CD4-positive, alpha-beta T cell treated with Interleukin-1 beta for 1 hour (primary cell): ENCODE measurements at regions not wholly inside any gene's neighbourhood (a gene's known extent, or its start where the extent isn't known, plus 50 kb on each side); places are given as distances from the start of the nearest gene placed in this dataset.
A peak's percentile ranks its signal among the peaks of the same experiment; 100 is the strongest.
"Not testable (repeated sequence)": the region's sequence is repeated elsewhere in the genome, so short reads cannot be mapped to it uniquely, and the experiment has no call there.

Experiments used
- DNase-seq, 2 donors: peaks; one replicate each; pipeline ENCODE4 v3.0.0-alpha.2; 2020 to 2022

- DNase-seq, result no peak
Measured at GRCh38 chr6:130720076-130720715, 107.0 kb upstream of the SMLR1 start.

GRCh38 chr6:130724089-130724488, 103.1 kb upstream of the SMLR1 start:
- DNase-seq, result no peak

GRCh38 chr6:130725551-130725950, 101.7 kb upstream of the SMLR1 start:
- no peak for DNase-seq

DNA sequence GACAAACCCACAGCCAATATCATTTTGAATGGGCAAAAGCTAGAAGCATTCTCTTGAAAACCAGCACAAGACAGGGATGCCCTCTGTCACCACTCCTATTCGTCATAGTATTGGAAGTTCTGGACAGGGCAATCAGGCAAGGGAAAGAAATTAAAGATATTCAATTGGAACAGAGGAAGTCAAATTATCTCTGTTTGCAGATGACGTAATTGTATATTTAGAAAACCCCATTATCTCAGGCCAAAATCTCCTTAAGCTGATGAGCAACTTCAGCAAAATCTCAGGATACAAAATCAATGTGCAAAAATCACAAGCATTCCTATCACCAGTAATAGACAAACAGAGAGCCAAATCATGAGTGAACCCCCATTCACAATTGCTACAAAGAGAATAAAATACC, 99.1 kb upstream of the SMLR1 start:
- DNase-seq, result not testable (repeated sequence)

- DNase-seq, result no peak
Measured at GRCh38 chr6:130730600-130730999, 96.6 kb upstream of the SMLR1 start.

DNA sequence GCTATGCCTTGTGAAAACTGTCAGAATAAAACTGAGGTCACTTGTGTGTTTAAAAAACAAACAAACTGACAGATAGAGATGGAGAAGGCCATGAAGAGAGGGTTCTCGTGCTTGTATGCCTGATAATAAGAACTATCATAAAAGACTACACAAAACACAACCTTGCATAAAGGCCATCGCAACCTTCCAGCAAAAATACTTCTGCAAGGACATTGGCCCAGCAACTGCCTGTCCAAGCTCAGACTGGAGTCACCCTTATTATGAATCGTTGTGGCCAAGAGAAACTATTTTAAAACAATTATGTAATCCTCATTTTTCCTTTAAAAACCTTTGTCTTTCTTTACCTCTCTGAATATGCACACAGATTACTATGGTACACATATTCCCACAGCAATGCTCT, 93.0 kb upstream of the SMLR1 start:
- DNase-seq, result no peak

DNA sequence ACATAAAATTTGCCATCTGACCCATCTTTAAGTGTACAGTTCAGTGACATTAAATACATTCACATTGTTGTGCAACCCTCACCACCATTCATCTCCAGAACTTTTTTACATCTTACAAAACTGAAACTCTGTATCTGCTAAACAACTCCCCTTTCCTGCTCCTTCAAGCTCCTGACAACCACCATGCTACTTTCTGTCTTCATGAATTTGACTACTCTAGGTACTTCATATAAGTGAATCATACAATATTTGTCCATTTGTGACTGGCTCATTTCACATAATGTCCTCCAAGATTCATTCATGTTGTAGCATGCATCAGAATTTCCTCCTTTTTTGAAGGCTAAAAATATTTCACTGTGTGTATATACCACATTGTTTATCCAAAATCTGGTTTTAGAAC, 86.9 kb upstream of the SMLR1 start:
- DNase-seq, result no peak

GRCh38 chr6:130742131-130742681, 85.0 kb upstream of the SMLR1 start:
- DNase-seq, result no peak

GRCh38 chr6:130743175-130743574, 84.0 kb upstream of the SMLR1 start:
- DNase-seq, result no peak

GRCh38 chr6:130744576-130745366, 82.4 kb upstream of the SMLR1 start:
- DNase-seq, result no peak

DNA sequence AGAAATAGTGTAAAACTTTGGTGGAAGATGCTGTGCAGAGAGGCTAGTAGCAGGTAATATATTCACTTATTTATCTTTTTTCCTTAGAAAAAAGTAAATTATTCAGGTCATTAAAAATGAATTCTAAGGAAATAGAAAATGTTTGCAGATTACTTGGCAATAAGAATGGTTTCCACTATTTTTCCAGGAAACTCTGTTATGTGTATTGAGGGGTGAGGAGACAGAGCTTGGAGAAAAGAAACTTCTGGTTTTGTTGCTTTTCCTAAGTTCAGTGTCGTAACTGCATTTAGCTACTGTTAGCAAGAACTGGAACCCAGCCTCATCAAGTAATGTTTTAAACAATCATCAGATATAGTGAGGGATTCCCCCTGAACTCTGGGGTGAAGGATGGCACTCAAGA, 79.2 kb upstream of the SMLR1 start:
- no peak for DNase-seq

GRCh38 chr6:130749402-130749801, 77.8 kb upstream of the SMLR1 start:
- no peak for DNase-seq

DNA sequence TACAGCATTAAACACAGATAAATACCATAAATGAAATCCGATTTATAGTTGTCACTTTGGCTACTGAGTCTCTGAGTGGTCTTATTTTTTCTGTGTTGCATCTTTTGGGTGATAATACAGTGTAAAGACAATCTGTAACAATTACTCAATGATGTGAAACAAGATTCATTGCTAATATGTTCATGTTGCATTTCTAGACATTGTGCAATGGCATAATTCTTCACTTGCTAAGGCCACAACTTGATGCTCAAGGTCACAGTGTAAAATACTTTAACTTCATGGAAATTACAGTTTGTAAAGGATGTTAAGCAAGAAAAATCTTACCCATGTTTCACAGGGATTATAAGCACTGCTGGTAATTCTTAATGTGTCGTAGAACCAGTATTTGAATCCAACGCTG, 74.9 kb upstream of the SMLR1 start:
- no peak for DNase-seq

- no peak for DNase-seq
Measured at GRCh38 chr6:130754786-130755367, 72.3 kb upstream of the SMLR1 start.

DNA sequence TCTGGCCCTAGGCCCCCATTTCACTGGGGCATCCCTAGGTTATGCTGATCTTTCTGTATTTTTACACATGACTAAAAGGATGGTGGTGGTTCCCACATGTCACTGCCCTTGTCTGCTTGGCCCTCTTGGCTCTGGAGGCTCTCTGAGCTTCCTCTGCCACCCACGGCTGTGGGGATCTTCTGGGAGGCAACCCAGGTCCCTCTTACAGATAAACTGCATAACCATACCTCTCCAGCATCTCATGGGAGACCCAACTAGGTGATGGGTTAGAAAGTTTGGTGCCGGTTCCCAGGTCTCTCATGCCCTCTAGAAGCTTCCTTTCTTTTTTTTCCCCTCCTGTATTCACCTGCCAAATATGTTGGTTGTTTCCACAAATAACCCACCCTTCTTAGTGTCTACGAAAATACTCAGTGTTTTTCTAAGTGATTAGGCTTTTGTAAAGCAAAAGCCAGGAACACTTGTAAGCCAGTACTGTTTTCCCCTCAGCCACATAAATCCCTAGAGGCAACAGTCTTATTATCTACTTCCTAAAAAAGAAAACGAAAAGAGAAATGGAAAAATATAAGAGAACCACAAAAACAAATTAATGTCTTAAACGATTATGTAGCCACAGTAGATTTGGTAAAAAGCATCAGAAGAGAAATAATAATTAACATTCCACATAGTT, 71.7 kb upstream of the SMLR1 start:
- DNase-seq, result no peak

DNA sequence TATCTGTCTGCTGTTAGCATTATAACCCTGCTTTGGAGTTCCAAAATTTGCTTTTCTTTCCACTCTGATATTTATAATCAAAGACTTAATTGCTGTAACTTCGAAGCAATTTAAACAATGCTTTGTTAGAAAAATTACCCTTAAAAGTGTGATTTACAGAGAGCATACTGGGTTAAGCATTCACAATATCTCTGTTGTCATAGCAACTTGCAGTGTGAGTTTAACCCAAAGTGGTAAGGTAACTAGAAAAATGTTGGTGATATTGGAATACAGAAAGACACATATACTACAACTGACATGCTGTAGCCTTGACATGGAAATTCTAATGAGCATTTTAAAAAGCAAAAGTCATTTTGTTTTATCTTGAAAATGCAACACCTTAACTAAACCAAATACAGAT, 70.4 kb upstream of the SMLR1 start:
- no peak for DNase-seq

GRCh38 chr6:130758813-130759212, 68.4 kb upstream of the SMLR1 start:
- DNase-seq, result peak in 1 of 2 donors; percentile 16

DNA sequence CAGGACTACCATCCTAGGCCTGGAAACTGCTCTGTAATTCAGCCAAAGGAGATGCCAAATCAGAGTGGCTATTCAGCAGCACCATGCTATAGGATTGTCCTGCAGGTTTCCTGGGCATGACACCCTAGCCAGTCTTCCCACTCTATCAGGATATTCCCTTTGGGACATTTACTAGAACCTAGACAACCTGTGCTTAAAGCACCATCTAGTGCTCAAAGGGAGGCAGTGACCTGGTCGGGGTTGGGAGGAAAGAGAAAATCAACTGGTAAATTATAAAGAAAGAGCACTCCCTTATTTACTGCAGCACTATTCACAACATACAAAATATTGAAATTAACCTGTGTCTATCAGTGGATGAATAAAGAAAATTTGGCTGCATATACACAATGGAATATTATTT, 67.2 kb upstream of the SMLR1 start:
- no peak for DNase-seq

DNA sequence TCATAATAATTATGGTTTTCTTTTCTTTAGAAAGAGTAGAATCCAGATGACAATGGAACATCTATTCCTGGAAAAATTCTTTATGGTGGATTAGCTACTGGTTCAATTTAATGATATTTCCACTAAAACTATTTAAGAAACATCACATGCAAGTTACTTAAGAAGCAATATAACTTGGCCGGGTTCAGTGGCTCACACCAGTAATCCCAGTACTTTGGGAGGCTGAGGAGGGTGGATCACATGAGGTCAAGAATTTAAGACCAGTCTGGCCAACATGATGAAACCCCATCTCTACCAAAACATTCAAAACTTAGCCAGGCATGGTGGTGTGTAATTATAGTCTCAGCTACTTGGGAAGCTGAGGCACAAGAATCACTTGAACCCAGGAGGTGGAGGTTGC, 65.9 kb upstream of the SMLR1 start:
- no peak for DNase-seq

DNA sequence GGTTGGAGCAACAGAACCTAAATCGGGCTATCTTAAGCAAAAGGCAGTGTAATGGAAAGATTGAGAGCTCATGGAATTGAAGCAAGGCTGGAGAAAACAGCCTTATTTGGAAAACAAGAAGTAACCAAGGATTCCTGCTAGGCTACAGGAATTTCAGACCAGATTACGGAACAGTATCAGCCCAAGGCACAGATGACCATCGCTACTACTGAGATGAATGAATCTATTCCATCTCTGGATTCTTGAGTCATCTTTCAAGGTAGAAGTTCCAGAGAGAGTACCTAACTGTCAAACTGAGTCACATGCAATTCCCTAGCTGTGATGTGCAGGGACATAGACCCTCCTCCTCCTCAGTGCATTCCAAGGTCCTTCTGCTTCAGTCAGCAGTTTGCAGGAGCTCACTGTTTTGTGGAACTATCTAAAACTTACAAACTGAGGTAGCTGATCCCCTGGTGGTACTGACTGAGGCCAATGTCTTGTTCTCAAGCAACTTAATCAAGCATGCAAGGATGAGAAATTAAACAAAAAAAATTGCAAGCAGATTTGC, 62.0 kb upstream of the SMLR1 start:
- DNase-seq, result no peak

- DNase-seq, result no peak
Measured at GRCh38 chr6:130766239-130767144, 60.7 kb upstream of the SMLR1 start.

- no peak for DNase-seq
Measured at GRCh38 chr6:130769861-130770260, 57.3 kb upstream of the SMLR1 start.
